Endothelial cell of umbilical vein (primary cell): ENCODE measurements at regions not wholly inside any gene's neighbourhood (a gene's known extent, or its start where the extent isn't known, plus 50 kb on each side); places are given as distances from the start of the nearest gene placed in this dataset.

ENCODE experiments used
- BruUV-seq: library from RNA; stranded (reverse); fragments of 400-500 nt; replicated peaks from 2 replicates; lab custom pipeline; 2021; lab: Mats Ljungman, UMichigan
- CTCF ChIA-PET: fragments of 300-600, 350-600 bp; sonication (Branson Sonifier 250); formaldehyde crosslinking; loops from one replicate; lab custom pipeline; 2021; ENCODE audit warnings: antibody characterized with exemption, inconsistent platforms; lab: Charles Lee
- POLR2A ChIA-PET: fragments of 300-600, 350-600 bp; sonication (Branson Sonifier 250); formaldehyde crosslinking; loops from one replicate; lab custom pipeline; 2021; ENCODE audit warnings: antibody characterized with exemption, inconsistent platforms; lab: Charles Lee
- DNase-seq: peaks from one replicate; pipeline ENCODE4 v3.0.0-alpha.2; 2011; ENCODE audit warnings: low read depth, low spot score
- FAIRE-seq: peaks from 2 replicates; lab custom pipeline; 2011; peaks lifted over from hg19 to GRCh38; lab: Jason Lieb, UNC
- H2AFZ ChIP-seq: 2 replicates; pipeline ENCODE4 v1.6.0; 2012; ENCODE audit warnings: low read depth, low read length, control low read depth, inconsistent platforms
- H3K27ac ChIP-seq: 2 replicates; pipeline ENCODE4 v1.5.1; 2011; ENCODE audit warnings: low read depth, mild to moderate bottlenecking, control low read depth, low read length, moderate library complexity; ENCODE audit not compliant: insufficient read depth
- H3K27me3 ChIP-seq, 2 experiments: 2 replicates each; pipeline versions ENCODE4 v1.6.0 to v1.6.1; 2011; ENCODE audit warnings: low read length in 2 of 2, mixed read lengths in 1 of 2; ENCODE audit not compliant: control insufficient read depth in 2 of 2, insufficient read depth in 2 of 2
- H3K36me3 ChIP-seq, 2 experiments: 2 replicates in 1 of 2; 3 replicates in 1 of 2; pipeline ENCODE4 v1.5.1; 2011; ENCODE audit warnings: low read length in 2 of 2, mild to moderate bottlenecking in 1 of 2, moderate library complexity in 1 of 2; ENCODE audit not compliant: control insufficient read depth in 2 of 2, insufficient read depth in 2 of 2; ENCODE audit errors: extremely low read depth in 1 of 2
- H3K4me1 ChIP-seq: 3 replicates; pipeline ENCODE4 v1.5.1; 2011; ENCODE audit warnings: mild to moderate bottlenecking, low read length; ENCODE audit not compliant: control insufficient read depth, insufficient read depth; ENCODE audit errors: extremely low read depth
- H3K4me2 ChIP-seq: 2 replicates; pipeline ENCODE4 v1.6.1; 2011; ENCODE audit warnings: low read length, control low read depth, mixed read lengths; ENCODE audit not compliant: insufficient read depth
- H3K4me3 ChIP-seq, 3 experiments: fragments of 200-600 bp in 1 of 3; sonication (generic), shearing (Covaris generic) in 1 of 3; replicated peaks in 1 of 3; 2 replicates each; pipeline ENCODE4 v1.5.1; 2011 to 2016; ENCODE audit warnings: control low read depth in 3 of 3, low read length in 3 of 3, mild to moderate bottlenecking in 2 of 3, inconsistent platforms in 1 of 3, low read depth in 1 of 3, moderate library complexity in 1 of 3; ENCODE audit not compliant: insufficient read depth in 1 of 3
- H3K79me2 ChIP-seq: 2 replicates; pipeline ENCODE4 v1.6.0; 2012; ENCODE audit warnings: low read length, inconsistent platforms; ENCODE audit not compliant: control insufficient read depth, insufficient read depth
- H3K9ac ChIP-seq: replicated peaks from 2 replicates; pipeline ENCODE3; 2011; ENCODE audit warnings: low read length, control low read depth; ENCODE audit not compliant: insufficient read depth; ENCODE audit errors: extremely low read depth
- H3K9me1 ChIP-seq: replicated peaks from 3 replicates; pipeline ENCODE4 v1.6.0; 2011; ENCODE audit warnings: mild to moderate bottlenecking, low read length; ENCODE audit not compliant: control insufficient read depth, insufficient read depth; ENCODE audit errors: extremely low read depth
- H3K9me3 ChIP-seq: replicated peaks from 2 replicates; pipeline ENCODE4 v1.5.1; 2012; ENCODE audit warnings: low read length, inconsistent platforms; ENCODE audit not compliant: control insufficient read depth, insufficient read depth
- H4K20me1 ChIP-seq: replicated peaks from 2 replicates; pipeline ENCODE3; 2011; ENCODE audit warnings: mild to moderate bottlenecking, low read length; ENCODE audit not compliant: control insufficient read depth, insufficient read depth; ENCODE audit errors: extremely low read depth
- EZH2 ChIP-seq: IDR thresholded peaks from 2 replicates; pipeline ENCODE4 v1.6.1; 2012; ENCODE audit warnings: borderline replicate concordance, low read depth, mild to moderate bottlenecking, moderate library complexity, low read length, inconsistent platforms; ENCODE audit not compliant: severe bottlenecking
- FOS ChIP-seq: IDR thresholded peaks from 2 replicates; pipeline ENCODE4 v1.6.1; 2011; ENCODE audit warnings: mild to moderate bottlenecking, low read length, moderate library complexity, borderline replicate concordance; ENCODE audit not compliant: insufficient read depth
- MYC ChIP-seq: IDR thresholded peaks from one replicate; pipeline ENCODE4 v1.6.1; 2011; ENCODE audit warnings: mild to moderate bottlenecking, low read depth, low read length
- POLR2A ChIP-seq: IDR thresholded peaks from 2 replicates; pipeline ENCODE4 v1.6.1; 2012; ENCODE audit warnings: low read depth, mild to moderate bottlenecking, control low read depth, low read length
- POLR2AphosphoS5 ChIP-seq: IDR thresholded peaks from 2 replicates; pipeline ENCODE4 v1.6.1; 2012; ENCODE audit warnings: low read depth, mild to moderate bottlenecking, control low read depth, low read length, moderate library complexity; ENCODE audit not compliant: insufficient read depth
- dilution Hi-C: fragments of 300-500 bp; cut with MboI; formaldehyde crosslinking; loops from one replicate; pipeline ENCODE4 v1.15.0; 2019; ENCODE audit warnings: low sequenced_read_pairs; ENCODE audit not compliant: extremely low pct_ligation_motif_present
- intact Hi-C: fragments of 100-400 bp; cut with micrococcal nuclease; formaldehyde crosslinking; loops from one replicate; pipeline ENCODE4 v1.10.0; 2022

DNA sequence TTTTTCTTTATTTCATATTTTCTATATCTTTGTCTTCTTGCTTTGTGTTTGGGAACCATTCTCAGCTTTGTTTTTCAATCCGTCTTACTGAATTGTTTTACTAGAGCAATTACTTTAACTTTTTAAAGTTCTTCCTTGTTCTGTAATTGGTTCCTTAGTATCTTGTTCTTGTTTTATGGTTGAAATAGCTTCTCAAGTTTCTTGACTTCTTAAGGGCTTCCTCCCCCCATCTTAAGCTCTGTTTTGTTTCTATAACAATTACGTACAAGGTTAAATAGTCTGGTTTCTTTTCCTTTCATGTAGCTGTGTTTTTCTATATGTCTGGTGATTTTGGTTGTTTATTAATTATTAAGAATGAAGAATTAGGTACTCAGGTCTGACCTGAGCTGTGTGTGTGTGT is 158.0 kb downstream of the SDHAF3 start:
- no peaks in the 10 kb centered on the region for H3K36me3 ChIP-seq
- no peaks in the 10 kb centered on the region for H3K27me3 ChIP-seq
- no TSS peak for BruUV-seq
- DNase-seq (no peak), FAIRE-seq (no peak)
- H4K20me1 ChIP-seq, result no peaks in the 10 kb centered on the region
- no peak overlapping the region for H3K4me2 ChIP-seq
- H3K79me2 ChIP-seq, result no peaks in the 10 kb centered on the region
- H3K9me3 ChIP-seq, result no peaks in the 10 kb centered on the region
- intact Hi-C loops (no loop called here), dilution Hi-C loops (no loop called here)
- no peak overlapping the region for H3K27ac ChIP-seq
- H3K4me1 ChIP-seq, result no peaks in the 10 kb centered on the region
- no peaks in the 10 kb centered on the region for H3K9me1 ChIP-seq
- H3K4me3 ChIP-seq, result no peak overlapping the region
- no peak overlapping the region for H3K9ac ChIP-seq
- no peak for TF ChIP-seq EZH2
- no peak for TF ChIP-seq POLR2AphosphoS5
- no peak for TF ChIP-seq MYC
- H2AFZ ChIP-seq, result no peak overlapping the region
- CTCF ChIA-PET, result no interaction called here
- POLR2A ChIA-PET, result no interaction called here

DNA sequence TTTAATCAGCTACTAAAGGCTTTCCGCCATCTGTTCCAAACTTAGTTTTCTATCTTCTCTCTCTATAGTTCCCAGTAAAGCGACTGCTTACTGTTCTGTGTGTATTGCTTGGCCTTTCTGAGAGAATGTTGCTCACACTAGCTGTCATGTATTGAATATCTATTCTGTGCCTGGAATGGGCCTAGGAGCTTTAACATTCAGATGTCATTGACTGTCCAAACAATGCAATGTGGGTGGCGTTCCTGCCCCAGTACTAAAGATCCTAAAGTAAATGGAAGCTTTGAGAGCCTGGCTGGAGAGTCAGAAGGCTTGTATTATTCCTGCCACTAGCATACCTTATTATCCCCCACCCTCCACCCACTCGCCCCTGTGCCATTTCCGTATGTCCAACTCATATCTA is 163.5 kb downstream of the SDHAF3 start:
- Histone ChIP-seq H2AFZ (no peak overlapping the region), H3K79me2 (no peaks in the 10 kb centered on the region), H3K36me3 (no peaks in the 10 kb centered on the region), H3K27me3 (no peaks in the 10 kb centered on the region), H3K4me3 (no peak overlapping the region), H3K4me2 (no peak overlapping the region), H3K9me1 (no peaks in the 10 kb centered on the region), H3K9me3 (no peaks in the 10 kb centered on the region), H4K20me1 (no peaks in the 10 kb centered on the region), H3K27ac (no peak overlapping the region), H3K4me1 (no peaks in the 10 kb centered on the region), H3K9ac (no peak overlapping the region)
- TF ChIP-seq EZH2 (no peak), MYC (no peak), POLR2A (no peak), FOS (no peak)
- dilution Hi-C loops (no loop called here), intact Hi-C loops (no loop called here)
- no peak for FAIRE-seq
- BruUV-seq, result no TSS peak
- DNase-seq, result no peak
- POLR2A ChIA-PET, result no interaction called here
- CTCF ChIA-PET, result no interaction called here
